Karpas-422 (cell line): ENCODE measurements at regions not wholly inside any gene's neighbourhood (a gene's known extent, or its start where the extent isn't known, plus 50 kb on each side); places are given as distances from the start of the nearest gene placed in this dataset.

Experiments
- DNase-seq: peaks from one replicate; pipeline ENCODE4 v3.0.0-alpha.2; 2015
- H2AFZ ChIP-seq: fragments of 200-600 bp; sonication (generic); 2 replicates; pipeline ENCODE4 v1.6.1; 2014; ENCODE audit warnings: antibody characterized with exemption, low read length, mixed read lengths
- H3K27ac ChIP-seq: fragments of 200-600 bp; sonication (generic); 2 replicates; pipeline ENCODE4 v1.5.1; 2014; ENCODE audit warnings: mild to moderate bottlenecking, low read length, moderate library complexity
- H3K27me3 ChIP-seq: fragments of 200-600 bp; sonication (generic); 2 replicates; pipeline ENCODE4 v1.6.1; 2014; ENCODE audit warnings: low read length, mixed read lengths
- H3K36me3 ChIP-seq: fragments of 200-600 bp; sonication (generic); 2 replicates; pipeline ENCODE4 v1.6.1; 2014; ENCODE audit warnings: low read length, mixed read lengths; ENCODE audit not compliant: insufficient read depth
- H3K4me1 ChIP-seq: fragments of 200-600 bp; sonication (generic); 2 replicates; pipeline ENCODE4 v1.6.1; 2014; ENCODE audit warnings: mild to moderate bottlenecking, low read length, mixed read lengths
- H3K4me2 ChIP-seq: fragments of 200-600 bp; sonication (generic); 2 replicates; pipeline ENCODE4 v1.6.1; 2014; ENCODE audit warnings: low read length, low read depth, mild to moderate bottlenecking; ENCODE audit not compliant: poor library complexity, severe bottlenecking
- H3K4me3 ChIP-seq: fragments of 200-600 bp; sonication (generic); 2 replicates; pipeline ENCODE4 v1.5.1; 2014; ENCODE audit warnings: mild to moderate bottlenecking, antibody characterized with exemption, low read length, mixed read lengths
- H3K79me2 ChIP-seq: fragments of 200-600 bp; sonication (generic); 2 replicates; pipeline ENCODE4 v1.6.1; 2014; ENCODE audit warnings: mild to moderate bottlenecking, low read length, mixed read lengths
- H3K9ac ChIP-seq: fragments of 200-600 bp; sonication (generic); 2 replicates; pipeline ENCODE4 v1.6.0; 2014; ENCODE audit warnings: low read length
- H3K9me2 ChIP-seq: fragments of 200-600 bp; sonication (generic), shearing (Covaris generic); replicated peaks from 2 replicates; pipeline ENCODE4 v1.6.0; 2014; ENCODE audit warnings: mild to moderate bottlenecking, low read length, moderate library complexity; ENCODE audit not compliant: insufficient read depth
- H3K9me3 ChIP-seq: fragments of 300-700, 200-600 bp; sonication (generic); 2 replicates; pipeline ENCODE4 v1.6.1; 2014; ENCODE audit warnings: low read length, mixed read lengths
- H4K20me1 ChIP-seq: fragments of 200-600 bp; sonication (generic); 2 replicates; pipeline ENCODE4 v1.6.1; 2014; ENCODE audit warnings: mild to moderate bottlenecking, antibody characterized with exemption, low read length, low read depth; ENCODE audit not compliant: insufficient read depth

- no peaks in the 10 kb centered on the region; the same call in 1 of the 2 replicates for H3K27me3 ChIP-seq
Measured at GRCh38 chr11:100560606-100561005, 126.5 kb upstream of the ARHGAP42 start.

DNA sequence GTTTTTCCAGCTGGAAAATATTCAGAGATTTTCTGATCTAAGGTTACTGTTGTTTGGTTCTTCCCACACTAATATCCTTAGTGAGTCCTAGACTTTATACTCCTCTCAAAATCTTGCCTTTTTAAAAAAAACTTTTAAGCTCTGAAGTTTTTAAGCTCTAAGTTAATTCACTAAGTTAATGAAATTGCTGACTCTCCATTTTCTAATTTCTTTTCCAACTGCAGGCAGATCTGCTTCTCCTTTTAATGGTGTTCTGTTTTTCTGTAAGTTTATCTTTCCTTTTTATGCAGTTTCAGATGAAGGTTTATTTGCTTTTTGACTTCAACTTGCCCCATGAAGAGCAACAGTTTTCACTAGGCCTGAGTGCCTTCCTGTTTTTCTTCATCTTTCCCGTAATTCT lies 125.8 kb upstream of the ARHGAP42 start:
- Histone ChIP-seq H3K9ac (no peak overlapping the region), H3K79me2 (no peaks in the 10 kb centered on the region), H3K4me1 (no peaks in the 10 kb centered on the region), H3K4me3 (no peak overlapping the region), H2AFZ (no peak overlapping the region), H3K4me2 (no peak overlapping the region), H3K9me3 (peaks cover 10% of the 10 kb centered on the region), H3K36me3 (no peaks in the 10 kb centered on the region), H4K20me1 (no peaks in the 10 kb centered on the region), H3K9me2 (0 out of 2 replicates have a peak, but pooled peaks cover 2% of the 10 kb centered on the region), H3K27me3 (no peaks in the 10 kb centered on the region; the same call in 1 of the 2 replicates), H3K27ac (no peak overlapping the region)
- no peak for DNase-seq

More at GRCh38 chr11:100560606-100561005, 126.5 kb upstream of the ARHGAP42 start:
- Histone ChIP-seq H3K27ac (no peak overlapping the region), H3K4me3 (no peak overlapping the region), H4K20me1 (no peaks in the 10 kb centered on the region), H3K36me3 (no peaks in the 10 kb centered on the region), H2AFZ (no peak overlapping the region), H3K9me2 (no peaks in the 10 kb centered on the region), H3K9ac (no peak overlapping the region), H3K4me1 (no peaks in the 10 kb centered on the region), H3K4me2 (no peak overlapping the region), H3K79me2 (no peaks in the 10 kb centered on the region), H3K9me3 (peaks cover 6% of the 10 kb centered on the region)
- DNase-seq: no peak

- 0 out of 2 replicates have a peak, but pooled peaks cover 2% of the 10 kb centered on the region for H3K9me2 ChIP-seq
- no peaks in the 10 kb centered on the region for H3K79me2 ChIP-seq
- H3K36me3 ChIP-seq: no peaks in the 10 kb centered on the region
- H3K4me2 ChIP-seq: no peak overlapping the region
- no peaks in the 10 kb centered on the region for H4K20me1 ChIP-seq
- no peak for DNase-seq
- H3K27ac ChIP-seq: no peak overlapping the region
- no peaks in the 10 kb centered on the region for H3K4me1 ChIP-seq
- no peak overlapping the region for H2AFZ ChIP-seq
- H3K9ac ChIP-seq: no peak overlapping the region
- no peak overlapping the region for H3K4me3 ChIP-seq
- H3K9me3 ChIP-seq: peaks cover 10% of the 10 kb centered on the region
- no peaks in the 10 kb centered on the region; the same call in 1 of the 2 replicates for H3K27me3 ChIP-seq
Measured at GRCh38 chr11:100562128-100562527, 125.0 kb upstream of the ARHGAP42 start.

DNA sequence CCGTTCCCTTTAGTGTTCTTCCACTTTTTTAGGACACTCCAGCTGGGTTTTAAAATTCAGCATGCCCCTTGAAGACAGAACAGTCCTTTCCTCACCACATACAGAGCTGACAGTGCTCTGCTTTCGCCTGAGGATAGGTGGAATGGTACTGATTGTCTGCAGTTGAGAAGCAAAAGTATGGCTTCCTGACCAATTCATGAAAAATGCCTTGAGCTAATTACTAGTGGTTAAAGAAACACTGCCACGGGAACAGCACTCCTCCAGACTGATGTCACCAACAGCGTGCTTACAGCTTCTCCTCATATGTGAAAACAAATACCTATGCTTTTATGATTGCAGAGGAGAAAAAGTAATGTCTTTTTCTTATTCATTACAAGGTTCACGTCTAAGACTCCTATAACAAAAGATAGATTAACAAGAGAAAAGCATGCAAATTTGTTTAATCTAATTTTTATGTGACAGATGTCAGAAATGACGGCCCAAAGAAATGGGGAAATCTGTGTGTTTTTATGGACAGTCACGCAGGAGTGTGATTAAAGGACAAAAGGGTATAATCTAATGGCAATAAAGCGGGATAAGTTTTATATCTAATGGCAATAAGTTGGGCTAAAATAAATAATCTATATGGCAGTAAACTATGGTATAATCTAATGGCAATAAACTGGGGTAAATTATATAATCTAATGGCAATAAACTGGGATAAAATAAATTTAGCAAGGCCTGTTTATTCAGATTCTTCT lies 123.4 kb upstream of the ARHGAP42 start:
- DNase-seq: no peak
- Histone ChIP-seq H3K4me2 (no peak overlapping the region), H3K9me3 (peaks cover 7% of the 10 kb centered on the region), H3K9me2 (0 out of 2 replicates have a peak, but pooled peaks cover 2% of the 10 kb centered on the region), H4K20me1 (no peaks in the 10 kb centered on the region), H3K27me3 (no peaks in the 10 kb centered on the region), H2AFZ (no peak overlapping the region), H3K27ac (no peak overlapping the region), H3K4me1 (no peaks in the 10 kb centered on the region), H3K36me3 (no peaks in the 10 kb centered on the region), H3K79me2 (no peaks in the 10 kb centered on the region), H3K9ac (no peak overlapping the region), H3K4me3 (no peak overlapping the region)

DNA sequence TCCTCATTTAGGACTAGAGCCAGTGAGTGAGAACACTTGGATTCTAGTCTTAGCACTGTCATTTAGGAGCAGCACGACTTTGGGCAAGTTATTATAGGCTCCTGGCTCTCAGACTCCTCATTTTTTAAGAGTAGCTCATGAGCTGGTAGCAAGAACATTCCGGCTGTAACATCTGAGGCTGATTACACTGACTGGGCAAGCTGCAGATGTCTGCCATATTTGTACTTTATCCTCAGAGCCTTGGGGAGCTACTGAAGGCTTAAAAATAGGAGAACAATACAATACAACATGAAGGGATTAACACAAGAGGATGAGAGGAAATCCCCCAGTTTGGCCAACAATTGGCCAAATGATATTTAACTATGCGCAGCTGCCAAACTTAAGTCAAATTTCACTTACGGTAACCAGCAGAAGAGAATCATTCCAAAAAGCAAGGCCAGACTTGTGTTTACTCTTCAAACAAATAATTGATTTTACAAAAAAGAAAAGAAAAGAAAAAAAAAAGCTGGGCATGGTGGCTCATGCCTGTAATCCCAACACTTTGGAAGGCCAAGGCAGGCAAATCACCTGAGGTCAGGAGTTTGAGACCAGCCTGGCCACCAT lies 113.1 kb upstream of the ARHGAP42 start:
- Histone ChIP-seq H4K20me1 (no peaks in the 10 kb centered on the region), H3K27me3 (no peaks in the 10 kb centered on the region), H3K9me2 (no peaks in the 10 kb centered on the region), H3K4me1 (no peaks in the 10 kb centered on the region), H3K79me2 (no peaks in the 10 kb centered on the region), H3K4me2 (no peak overlapping the region), H3K4me3 (no peak overlapping the region), H3K9ac (no peak overlapping the region), H3K36me3 (no peaks in the 10 kb centered on the region), H3K27ac (no peak overlapping the region), H3K9me3 (no peaks in the 10 kb centered on the region), H2AFZ (no peak overlapping the region)
- no peak for DNase-seq

- Histone ChIP-seq H3K79me2 (no peaks in the 10 kb centered on the region), H3K27me3 (no peaks in the 10 kb centered on the region), H4K20me1 (no peaks in the 10 kb centered on the region), H3K36me3 (no peaks in the 10 kb centered on the region), H3K4me2 (no peak overlapping the region), H3K9me2 (no peaks in the 10 kb centered on the region), H3K9ac (no peak overlapping the region), H3K4me1 (no peaks in the 10 kb centered on the region), H3K4me3 (no peak overlapping the region), H3K9me3 (no peaks in the 10 kb centered on the region), H2AFZ (no peak overlapping the region), H3K27ac (no peak overlapping the region)
- peak; percentile 73 for DNase-seq
Measured at GRCh38 chr11:100574894-100575769, 112.0 kb upstream of the ARHGAP42 start.

GRCh38 chr11:100575860-100576717 lies 111.0 kb upstream of the ARHGAP42 start:
- Histone ChIP-seq H3K4me1 (no peaks in the 10 kb centered on the region), H3K4me2 (no peak overlapping the region), H3K79me2 (no peaks in the 10 kb centered on the region), H3K9me2 (no peaks in the 10 kb centered on the region), H3K9me3 (no peaks in the 10 kb centered on the region), H3K36me3 (no peaks in the 10 kb centered on the region), H2AFZ (no peak overlapping the region), H4K20me1 (no peaks in the 10 kb centered on the region), H3K27me3 (no peaks in the 10 kb centered on the region), H3K4me3 (no peak overlapping the region), H3K27ac (no peak overlapping the region), H3K9ac (no peak overlapping the region)
- DNase-seq: peak; percentile 90
